ENCODE measurements at regions not wholly inside any gene's neighbourhood (a gene's known extent, or its start where the extent isn't known, plus 50 kb on each side); places are given as distances from the start of the nearest gene placed in this dataset.
A peak's percentile ranks its signal among the peaks of the same experiment; 100 is the strongest.

- ATAC-seq, result no peak
Measured at GRCh38 chr13:26822146-26822545, 61.6 kb upstream of the GPR12 start.

- no peak for ATAC-seq
Measured at GRCh38 chr13:26821672-26822071, 61.1 kb upstream of the GPR12 start.

- no peak for ATAC-seq
Measured at GRCh38 chr13:26820871-26821270, 60.3 kb upstream of the GPR12 start.

- no peak for ATAC-seq
Measured at GRCh38 chr13:26819046-26819445, 58.5 kb upstream of the GPR12 start.

- ATAC-seq, result no peak
Measured at GRCh38 chr13:26816881-26817280, 56.3 kb upstream of the GPR12 start.

GRCh38 chr13:26813980-26814348, 53.4 kb upstream of the GPR12 start:
- ATAC-seq, result no peak

GRCh38 chr13:26813321-26813979, 52.9 kb upstream of the GPR12 start:
- peak; percentile 35 for ATAC-seq

GRCh38 chr13:26811581-26811980, 51.0 kb upstream of the GPR12 start:
- ATAC-seq, result no peak

All from esophagus mucosa (tissue), 1 donor.